Cardiac muscle cell (in vitro differentiated cells and primary cell): ENCODE measurements at regions not wholly inside any gene's neighbourhood (a gene's known extent, or its start where the extent isn't known, plus 50 kb on each side); places are given as distances from the start of the nearest gene placed in this dataset.

ENCODE experiments used
- DNase-seq, 2 donors: peaks; one replicate each; pipeline versions ENCODE4 v3.0.0 to v3.0.0-alpha.2; 2010 to 2017; ENCODE audit warnings: low read depth in 1 of 2, low spot score in 1 of 2
- H3K27ac ChIP-seq: fragments of 200-600 bp; sonication (generic); 2 replicates; pipeline ENCODE4 v1.5.1; 2016
- H3K27me3 ChIP-seq: fragments of 200-600 bp; sonication (generic); 2 replicates; pipeline ENCODE4 v1.6.0; 2016; ENCODE audit warnings: control low read depth
- H3K36me3 ChIP-seq: fragments of 200-600 bp; sonication (generic); 2 replicates; pipeline ENCODE4 v1.5.1; 2016; ENCODE audit warnings: control low read depth
- H3K4me1 ChIP-seq: fragments of 200-600 bp; sonication (generic); 2 replicates; pipeline ENCODE4 v1.8.1; 2017; ENCODE audit warnings: low read depth, mild to moderate bottlenecking, mixed run types
- H3K4me3 ChIP-seq: fragments of 200-600 bp; sonication (generic); 2 replicates; pipeline ENCODE4 v1.5.1; 2016; ENCODE audit warnings: mild to moderate bottlenecking
- H3K9me3 ChIP-seq: fragments of 200-600 bp; sonication (generic); 2 replicates; pipeline ENCODE4 v1.5.1; 2017; ENCODE audit warnings: low read depth, mild to moderate bottlenecking, control low read depth
- TF ChIP-seq, protein P1 (sequence below): IDR thresholded peaks from 2 replicates; pipeline ENCODE4 v1.5.1; 2012; ENCODE audit warnings: low read depth, mild to moderate bottlenecking, low read length

DNA sequence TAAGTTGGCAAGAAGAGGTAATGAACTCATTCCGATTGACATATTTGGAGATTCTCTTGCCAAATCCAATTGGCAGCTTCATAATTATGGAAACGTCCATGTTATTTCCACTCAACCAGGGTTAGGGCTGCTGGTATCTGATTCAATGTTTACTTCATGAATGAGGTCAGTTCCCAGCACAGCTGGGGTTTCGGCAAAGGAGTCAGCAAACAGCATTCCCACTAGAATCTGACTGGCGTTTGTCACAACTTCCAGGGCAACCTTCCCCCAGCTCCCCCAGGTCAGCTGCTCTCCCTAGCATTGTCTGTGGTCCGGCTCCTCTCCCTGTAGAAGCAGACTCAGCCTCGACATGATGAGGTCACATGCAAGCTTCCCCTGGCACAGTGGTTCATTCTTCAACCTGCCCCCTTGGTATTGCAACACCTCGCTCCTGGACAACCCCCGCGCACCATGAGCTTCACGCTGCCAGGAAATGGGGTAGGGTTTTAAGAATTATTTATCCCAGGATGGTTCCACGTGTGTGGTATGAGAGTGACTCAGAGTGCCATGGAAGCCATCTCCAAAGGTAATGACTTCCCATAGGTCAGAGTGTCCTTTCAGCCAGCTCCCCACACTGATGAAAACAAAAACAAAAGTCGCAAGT is 100.7 kb upstream of the SLC25A33 start:
- no peaks in the 10 kb centered on the region for H3K36me3 ChIP-seq
- DNase-seq = peak in 1 of 2 donors; percentile 90
- no peak overlapping the region for H3K4me3 ChIP-seq
- no peak overlapping the region for H3K27ac ChIP-seq
- peaks cover 17% of the 10 kb centered on the region for H3K4me1 ChIP-seq
- TF ChIP-seq, protein P1, sequence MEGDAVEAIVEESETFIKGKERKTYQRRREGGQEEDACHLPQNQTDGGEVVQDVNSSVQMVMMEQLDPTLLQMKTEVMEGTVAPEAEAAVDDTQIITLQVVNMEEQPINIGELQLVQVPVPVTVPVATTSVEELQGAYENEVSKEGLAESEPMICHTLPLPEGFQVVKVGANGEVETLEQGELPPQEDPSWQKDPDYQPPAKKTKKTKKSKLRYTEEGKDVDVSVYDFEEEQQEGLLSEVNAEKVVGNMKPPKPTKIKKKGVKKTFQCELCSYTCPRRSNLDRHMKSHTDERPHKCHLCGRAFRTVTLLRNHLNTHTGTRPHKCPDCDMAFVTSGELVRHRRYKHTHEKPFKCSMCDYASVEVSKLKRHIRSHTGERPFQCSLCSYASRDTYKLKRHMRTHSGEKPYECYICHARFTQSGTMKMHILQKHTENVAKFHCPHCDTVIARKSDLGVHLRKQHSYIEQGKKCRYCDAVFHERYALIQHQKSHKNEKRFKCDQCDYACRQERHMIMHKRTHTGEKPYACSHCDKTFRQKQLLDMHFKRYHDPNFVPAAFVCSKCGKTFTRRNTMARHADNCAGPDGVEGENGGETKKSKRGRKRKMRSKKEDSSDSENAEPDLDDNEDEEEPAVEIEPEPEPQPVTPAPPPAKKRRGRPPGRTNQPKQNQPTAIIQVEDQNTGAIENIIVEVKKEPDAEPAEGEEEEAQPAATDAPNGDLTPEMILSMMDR = no peak
- H3K27me3 ChIP-seq = no peaks in the 10 kb centered on the region
- H3K9me3 ChIP-seq = no peaks in the 10 kb centered on the region

DNA sequence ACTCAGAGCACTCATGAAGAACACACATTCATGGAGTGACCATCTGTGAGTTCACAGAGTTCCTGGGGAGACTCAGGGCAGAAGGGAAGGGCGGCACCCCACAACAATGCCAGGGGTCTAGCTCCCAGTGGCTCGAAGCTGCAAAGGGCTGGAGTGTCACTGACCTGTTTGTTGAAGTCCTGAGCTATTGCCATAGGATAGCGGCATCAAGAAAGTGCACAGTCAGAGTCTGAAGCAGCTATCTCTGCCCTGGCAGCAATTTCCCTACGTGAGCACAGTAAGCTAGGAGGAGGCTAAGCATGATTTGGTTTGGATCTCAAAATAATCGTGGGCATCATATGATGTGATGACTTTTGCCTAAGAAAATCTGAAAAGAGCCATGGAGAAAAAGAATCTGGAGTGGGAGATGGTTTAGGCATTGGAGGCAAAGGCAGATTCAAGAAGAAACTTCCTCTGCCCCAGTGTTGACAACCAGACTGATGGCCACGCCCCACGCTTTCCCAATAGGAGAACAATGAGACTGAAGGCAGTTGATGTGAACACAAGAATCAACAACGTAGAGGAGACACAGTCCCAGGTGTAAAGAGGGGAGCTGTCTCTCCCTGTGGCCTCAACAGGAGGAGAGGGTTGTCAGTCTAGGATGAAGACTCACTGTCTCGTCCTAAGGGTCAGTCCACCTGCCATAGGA is 100.0 kb upstream of the SLC25A33 start:
- H3K4me3 ChIP-seq = no peak overlapping the region
- DNase-seq = peak in 1 of 2 donors; percentile 50
- no peak overlapping the region for H3K27ac ChIP-seq
- H3K27me3 ChIP-seq = no peaks in the 10 kb centered on the region
- no peaks in the 10 kb centered on the region for H3K36me3 ChIP-seq
- H3K4me1 ChIP-seq = peaks cover 23% of the 10 kb centered on the region
- TF ChIP-seq, protein P1 = no peak
- H3K9me3 ChIP-seq = no peaks in the 10 kb centered on the region

DNA sequence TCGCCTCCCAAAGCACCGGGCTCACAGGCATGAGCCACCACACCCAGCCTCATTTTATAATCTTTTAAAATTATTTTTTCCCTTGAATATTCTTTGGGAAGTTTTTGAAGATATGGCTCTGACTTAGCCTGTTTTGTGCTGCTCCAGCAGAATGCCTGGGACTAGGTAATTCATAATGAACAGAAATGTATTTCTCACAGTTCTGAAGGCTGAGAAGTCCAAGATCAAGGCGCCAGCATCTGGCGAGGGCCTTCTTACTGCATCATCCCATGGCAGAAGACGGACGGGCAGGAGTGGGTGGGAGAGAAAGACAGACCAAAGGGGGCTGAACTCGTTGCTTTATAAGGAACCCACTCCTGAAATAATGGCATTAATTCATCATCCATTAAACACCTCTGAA is 99.0 kb upstream of the SLC25A33 start:
- Histone ChIP-seq H3K27ac (no peak overlapping the region), H3K36me3 (no peaks in the 10 kb centered on the region), H3K4me3 (no peak overlapping the region), H3K27me3 (no peaks in the 10 kb centered on the region), H3K9me3 (no peaks in the 10 kb centered on the region), H3K4me1 (peaks cover 29% of the 10 kb centered on the region)
- DNase-seq = no peak
- TF ChIP-seq, protein P1 = no peak

DNA sequence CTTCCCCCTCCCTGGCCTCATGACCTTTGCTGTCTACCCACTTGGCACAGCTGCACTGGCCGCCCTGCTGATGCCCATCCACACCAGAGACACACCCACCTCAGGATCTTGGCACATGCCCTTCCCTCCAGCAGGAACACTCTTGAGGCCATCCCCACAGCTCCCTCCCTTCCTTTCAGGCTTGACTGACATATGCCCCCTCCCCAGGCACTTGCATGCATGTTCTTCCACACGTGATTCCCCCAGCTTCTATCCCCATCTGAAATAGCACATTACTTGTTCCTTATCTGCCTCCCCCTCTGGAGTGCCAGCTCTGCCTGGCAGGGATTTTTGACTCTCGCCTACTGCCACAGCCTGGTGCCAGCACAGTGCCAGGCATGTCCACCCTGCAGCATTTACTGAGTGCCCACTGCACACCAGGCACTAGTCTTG is 98.5 kb upstream of the SLC25A33 start:
- Histone ChIP-seq H3K27ac (peak overlapping the region; percentile 34), H3K9me3 (no peaks in the 10 kb centered on the region), H3K4me1 (peaks cover 29% of the 10 kb centered on the region), H3K36me3 (no peaks in the 10 kb centered on the region), H3K27me3 (no peaks in the 10 kb centered on the region), H3K4me3 (no peak overlapping the region)
- TF ChIP-seq, protein P1 = no peak
- no peak for DNase-seq

DNA sequence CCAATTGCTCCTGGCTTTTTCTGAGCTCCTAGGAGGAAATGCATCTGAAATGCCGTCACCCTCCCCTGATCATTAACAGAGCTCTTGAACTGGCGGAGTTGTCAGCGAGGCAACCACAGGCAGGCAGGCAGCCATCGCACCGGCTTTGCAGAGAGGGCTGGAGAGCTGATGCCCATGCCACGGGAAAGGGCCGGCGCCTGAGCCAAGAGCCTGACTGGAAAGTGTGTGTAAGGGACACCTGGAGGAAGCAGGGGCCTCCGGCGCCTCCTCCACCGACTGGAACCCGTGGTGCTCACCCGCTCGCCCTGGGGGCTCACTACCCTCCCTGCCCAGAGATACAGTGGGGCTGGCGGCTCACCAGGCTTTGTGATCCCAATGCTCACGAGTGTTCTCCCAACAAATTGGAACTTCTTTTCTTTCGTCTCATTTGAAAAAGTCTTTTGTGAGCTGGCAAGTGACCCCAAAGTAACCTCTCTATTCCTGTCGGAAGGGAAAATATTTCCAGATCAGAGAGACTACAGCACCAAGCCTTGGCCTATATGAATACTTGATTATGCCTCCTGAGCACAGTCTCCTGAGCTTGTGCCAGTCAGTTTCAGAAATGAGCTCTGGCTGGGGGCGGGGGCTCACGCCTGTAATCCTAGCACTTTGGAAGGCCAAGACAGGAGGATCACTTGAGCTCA is 97.7 kb upstream of the SLC25A33 start:
- no peak overlapping the region for H3K4me3 ChIP-seq
- TF ChIP-seq, protein P1 = no peak

More for the DNA sequence above, 97.7 kb upstream of the SLC25A33 start:
- H3K4me1 ChIP-seq = peaks cover 29% of the 10 kb centered on the region
- H3K27ac ChIP-seq = peak overlapping the region; percentile 34
- H3K27me3 ChIP-seq = no peaks in the 10 kb centered on the region
- H3K9me3 ChIP-seq = no peaks in the 10 kb centered on the region
- no peaks in the 10 kb centered on the region for H3K36me3 ChIP-seq
- DNase-seq = peak; percentile 48 to 55
